GM21360 (cell line): ENCODE measurements at regions not wholly inside any gene's neighbourhood (a gene's known extent, or its start where the extent isn't known, plus 50 kb on each side); places are given as distances from the start of the nearest gene placed in this dataset.
"Not testable (repeated sequence)": the region's sequence is repeated elsewhere in the genome, so short reads cannot be mapped to it uniquely, and the experiment has no call there.

ENCODE experiments used
- ATAC-seq: cut with Tn5 transposase; IDR thresholded peaks from one replicate; pipeline ENCODE4 v1.9.1; 2021; ENCODE audit warnings: mild to moderate bottlenecking, moderate library complexity; ENCODE audit not compliant: unreplicated experiment

DNA sequence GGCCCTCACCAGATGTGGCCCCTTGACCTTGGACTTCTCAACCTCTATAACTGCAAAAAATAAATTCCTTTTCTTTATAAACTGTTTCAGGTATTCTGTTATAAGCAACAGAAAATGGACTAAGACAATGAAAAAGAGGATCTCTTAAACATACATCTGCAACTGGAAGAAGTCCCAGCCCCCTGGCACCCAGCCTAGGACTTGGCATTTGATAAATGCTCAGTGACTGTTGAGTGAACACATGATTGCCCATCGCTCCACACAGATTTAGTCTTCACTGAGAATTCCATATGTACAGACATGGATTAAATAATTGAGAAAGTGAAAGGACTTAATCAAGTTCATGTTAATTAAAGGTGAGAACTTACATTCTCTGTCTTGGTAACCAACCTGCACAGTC is 344.9 kb upstream of the RUNX1 start:
- no peak for ATAC-seq

DNA sequence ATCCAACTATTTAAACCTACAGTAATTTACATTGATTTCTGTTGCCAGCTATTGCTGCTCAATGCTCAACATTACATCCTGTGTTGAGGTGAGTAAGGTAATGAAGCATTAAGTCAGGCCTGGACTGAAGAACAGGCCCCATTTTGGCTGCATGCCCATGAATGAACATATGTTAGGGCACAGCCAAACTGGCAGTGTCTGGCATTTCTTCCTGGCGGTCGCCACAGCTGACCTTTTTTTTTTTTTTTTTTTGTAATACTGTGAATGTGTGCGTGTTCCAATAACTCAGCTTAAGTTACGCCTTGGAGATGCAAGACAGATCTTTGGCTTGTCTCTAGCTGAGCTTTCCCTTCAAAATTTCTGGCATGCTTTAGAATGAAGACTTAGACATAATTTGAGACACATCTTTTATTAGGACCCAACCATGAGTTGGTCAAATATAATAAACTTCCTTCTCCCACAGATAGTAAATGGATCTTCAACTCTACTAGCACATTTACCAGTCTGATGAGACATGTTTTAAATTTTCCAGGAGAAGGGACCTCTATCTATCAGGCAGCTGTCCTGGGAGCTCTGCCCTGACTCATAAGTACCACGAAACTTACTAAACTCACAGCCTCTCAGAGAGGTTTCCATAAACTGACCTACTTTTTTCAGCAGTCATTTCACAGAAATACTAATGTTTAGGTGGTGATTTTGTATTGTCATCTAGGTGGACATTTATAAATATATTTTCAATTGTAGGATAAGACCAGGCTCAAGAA is 341.1 kb upstream of the RUNX1 start:
- no peak for ATAC-seq

DNA sequence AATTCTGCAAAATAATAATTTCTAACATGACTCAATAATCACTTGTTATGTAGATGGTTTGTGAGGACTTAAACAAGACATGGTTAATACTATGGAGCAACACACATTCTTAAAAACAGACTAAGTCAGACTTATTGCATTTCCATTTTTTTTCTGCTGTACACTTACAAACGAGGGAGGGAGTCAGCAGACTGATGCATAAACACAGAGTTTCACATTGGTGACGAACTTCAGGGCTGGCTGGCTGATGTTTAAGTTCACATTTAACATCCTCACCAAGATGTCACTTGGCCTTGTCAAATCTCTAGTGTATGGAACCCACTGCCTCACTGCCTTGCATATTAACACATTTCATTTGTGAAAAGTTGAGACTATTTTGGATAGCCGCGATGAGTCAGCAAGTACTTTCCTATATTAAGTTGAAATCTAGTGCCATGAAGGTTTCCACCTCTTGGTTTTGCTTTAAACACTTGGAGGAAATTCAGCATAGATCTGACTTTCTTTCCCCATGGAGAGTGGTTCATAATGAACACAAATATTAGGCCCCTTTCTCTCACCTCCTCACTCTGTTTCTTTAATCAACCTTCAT is 337.5 kb upstream of the RUNX1 start:
- no peak for ATAC-seq

DNA sequence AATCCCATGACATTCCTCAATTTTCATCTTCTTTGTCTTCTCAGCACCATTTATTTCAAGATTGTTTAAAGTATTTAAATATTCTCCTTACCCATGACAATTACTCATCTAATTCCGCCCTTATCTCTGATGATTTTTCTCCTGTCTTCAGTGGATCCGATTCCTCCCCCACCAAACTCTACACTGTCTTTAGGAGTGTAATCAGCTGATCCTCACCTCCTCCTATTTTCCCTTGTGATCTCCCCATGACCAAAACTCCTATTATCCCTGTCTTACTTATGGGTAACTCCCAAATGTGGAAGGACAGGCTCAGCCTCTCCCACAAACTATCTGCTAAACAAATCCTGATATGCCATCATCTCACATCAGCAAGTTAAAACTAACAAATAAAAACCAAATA is 335.3 kb upstream of the RUNX1 start:
- ATAC-seq, result no peak

DNA sequence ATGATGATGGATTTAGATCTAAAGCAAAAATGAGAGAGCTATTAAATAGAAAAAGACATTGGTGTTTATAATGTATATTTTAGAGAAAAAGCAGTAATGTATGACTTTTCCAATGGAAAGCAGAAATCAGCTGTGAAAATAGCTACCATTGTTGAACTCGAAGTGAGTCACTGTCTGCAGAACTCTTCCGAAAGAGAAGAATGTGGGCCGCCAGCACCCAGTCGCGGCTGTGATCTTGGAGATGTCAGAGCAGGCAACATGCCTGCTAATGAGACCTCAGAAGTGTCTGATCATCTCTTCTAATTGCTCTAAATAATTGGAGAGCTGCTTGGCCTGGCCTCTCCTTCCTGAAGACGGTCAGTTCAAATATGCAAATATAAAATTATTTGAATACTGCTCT is 333.6 kb upstream of the RUNX1 start:
- no peak for ATAC-seq

DNA sequence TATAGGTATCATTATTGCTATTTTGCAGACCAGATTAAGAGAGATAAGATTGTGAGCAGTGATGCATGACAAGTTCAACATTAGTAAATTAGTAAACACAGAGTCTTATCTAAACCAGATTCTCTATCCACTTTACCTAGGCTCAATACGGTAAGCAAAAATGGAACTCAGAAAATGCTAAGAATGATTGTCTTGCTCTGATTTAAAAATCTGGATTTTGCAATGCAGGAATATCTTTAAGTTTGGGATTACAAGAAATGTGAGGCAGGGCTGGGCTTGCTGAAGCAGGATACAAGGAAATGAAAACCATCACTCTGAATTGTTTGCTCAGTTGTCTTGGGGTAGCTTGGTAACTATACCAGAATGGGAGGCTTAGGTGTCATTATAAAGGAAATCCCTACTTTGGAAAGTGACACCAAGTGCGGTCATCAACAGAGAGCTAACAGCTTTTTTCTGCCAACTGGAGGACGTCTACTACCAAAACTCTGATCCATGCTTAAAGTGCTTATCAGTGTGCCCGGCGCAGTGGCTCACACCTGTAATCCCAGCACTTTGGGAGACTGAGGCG is 332.7 kb upstream of the RUNX1 start:
- ATAC-seq, result no peak

DNA sequence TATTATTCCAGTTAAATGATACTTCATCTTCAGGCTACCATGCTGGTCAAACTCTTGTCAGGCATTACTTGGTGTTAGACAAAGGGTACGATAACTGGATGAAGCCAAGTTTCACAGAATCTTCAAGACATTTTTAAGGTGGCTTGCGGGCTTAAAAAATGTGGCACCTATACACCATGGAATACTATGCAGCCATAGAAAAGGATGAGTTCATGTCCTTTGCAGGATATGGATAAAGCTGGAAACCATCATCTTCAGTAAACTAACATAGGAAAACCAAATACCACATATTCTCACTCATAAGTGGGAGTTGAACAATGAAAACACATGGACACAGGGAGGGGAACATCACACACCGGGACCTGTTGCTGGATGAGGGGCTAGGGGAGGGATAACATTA is 331.2 kb upstream of the RUNX1 start:
- not testable (repeated sequence) for ATAC-seq

DNA sequence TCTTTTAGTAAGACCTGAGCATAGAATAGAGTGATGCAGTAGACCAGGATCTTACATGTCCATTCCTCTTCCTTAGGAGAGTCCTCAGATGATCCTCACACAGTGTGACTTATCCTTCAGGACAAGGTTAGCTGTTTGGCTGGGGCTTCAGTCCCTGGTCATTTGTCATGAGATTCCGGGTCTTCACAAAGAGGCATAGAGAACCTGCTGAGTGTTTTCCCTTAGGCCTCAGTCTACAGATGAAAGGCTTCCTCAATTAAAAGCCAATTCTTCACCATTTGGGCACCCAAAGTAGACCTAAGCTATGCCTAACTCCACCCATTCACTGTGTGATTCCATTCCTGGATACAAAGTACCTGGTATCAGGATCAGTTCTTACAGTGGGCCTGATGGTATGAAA is 329.8 kb upstream of the RUNX1 start:
- no peak for ATAC-seq

DNA sequence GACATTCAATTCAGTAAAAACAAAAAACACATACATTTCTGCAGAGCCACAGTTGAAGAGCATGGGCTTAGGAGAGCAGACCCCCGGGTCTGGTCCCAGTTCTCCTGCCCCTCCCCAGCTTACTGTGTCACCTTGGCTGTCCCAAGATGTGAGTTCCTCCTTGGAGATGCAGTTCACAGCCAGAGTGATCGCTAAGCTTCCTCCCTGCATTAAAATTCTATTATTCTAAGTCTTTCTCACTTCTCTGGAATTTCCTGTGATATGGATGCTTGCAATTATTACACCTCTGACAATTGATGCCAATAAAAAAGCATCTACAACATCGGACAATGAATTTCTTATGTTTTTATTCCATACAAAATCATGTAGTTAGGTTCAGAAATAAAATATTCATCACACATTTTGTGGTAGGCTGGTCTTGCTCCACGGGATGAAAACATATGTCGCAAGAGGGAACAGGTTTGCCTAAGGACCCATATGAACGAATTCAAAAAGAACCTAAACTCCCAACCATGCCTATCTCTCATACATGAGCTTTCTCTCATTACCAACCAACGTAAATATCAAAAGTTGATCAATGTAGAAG is 328.5 kb upstream of the RUNX1 start:
- no peak for ATAC-seq

DNA sequence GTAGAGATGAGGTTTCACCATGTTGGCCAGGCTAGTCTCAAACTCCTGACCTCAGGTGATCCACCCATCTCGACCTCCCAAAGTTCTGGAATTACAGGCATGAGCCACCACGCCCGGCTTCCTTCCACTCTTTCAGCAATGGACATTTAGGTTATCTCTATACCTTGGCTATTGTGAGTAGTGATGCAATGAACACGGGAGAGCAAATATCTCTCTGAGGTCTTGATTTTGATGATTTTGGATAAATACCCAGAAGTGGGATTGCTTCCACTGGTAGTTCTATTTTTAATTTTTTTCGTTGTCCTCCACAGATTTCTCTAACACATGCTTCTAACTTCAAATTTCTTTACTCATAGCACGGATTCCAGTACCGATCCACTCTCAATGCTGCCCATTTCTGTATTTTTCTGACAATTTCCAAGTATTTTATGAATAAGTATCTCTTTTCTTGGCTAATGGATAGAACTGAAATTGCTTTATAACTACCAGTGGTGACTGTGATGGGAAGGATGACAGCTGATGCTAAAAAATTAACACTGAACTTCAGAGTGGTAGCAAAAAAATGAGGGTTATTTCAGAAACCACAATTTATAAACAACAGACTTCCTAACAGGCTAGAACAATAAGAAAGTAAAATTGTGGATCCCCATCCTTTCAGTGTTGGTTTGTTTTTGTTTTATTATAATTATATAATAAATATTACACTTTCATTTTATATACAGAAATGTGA is 327.5 kb upstream of the RUNX1 start:
- no peak for ATAC-seq

DNA sequence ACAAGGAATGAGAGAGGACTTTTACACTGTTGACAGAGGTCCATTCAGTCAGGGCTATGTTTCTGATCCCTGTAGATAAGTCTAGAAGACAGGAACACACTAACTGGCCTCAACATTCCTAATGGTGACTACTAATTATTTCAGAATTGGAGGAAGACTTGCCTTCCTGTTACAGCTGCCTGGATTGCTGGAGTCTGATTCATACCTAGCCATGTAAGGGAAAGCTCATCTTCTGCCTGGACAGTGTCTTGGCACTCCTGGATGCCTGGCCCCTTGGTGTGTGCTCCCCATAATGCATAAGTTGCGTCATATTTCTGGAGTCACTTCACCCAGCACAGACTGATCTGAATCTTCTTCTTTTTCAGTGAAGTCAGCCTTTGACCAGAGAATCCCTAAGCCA is 326.0 kb upstream of the RUNX1 start:
- ATAC-seq, result no peak

DNA sequence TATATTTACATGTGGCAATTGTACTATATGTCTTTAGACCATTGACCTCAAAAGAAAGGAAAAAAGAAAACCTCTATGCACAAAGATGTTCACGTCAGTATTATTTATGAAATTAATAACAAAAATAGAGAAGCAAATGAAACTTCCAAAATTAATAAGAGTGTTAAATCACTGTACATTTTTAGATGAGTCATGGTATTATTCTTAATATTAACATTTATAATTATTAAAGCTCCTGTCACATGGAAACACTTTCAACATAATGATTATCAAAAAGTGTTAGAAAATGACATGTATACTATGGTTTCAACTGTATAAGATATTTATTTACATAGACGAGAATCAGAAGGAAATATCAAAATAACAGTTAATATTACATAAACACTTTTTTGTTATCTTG is 324.9 kb upstream of the RUNX1 start:
- ATAC-seq, result no peak

DNA sequence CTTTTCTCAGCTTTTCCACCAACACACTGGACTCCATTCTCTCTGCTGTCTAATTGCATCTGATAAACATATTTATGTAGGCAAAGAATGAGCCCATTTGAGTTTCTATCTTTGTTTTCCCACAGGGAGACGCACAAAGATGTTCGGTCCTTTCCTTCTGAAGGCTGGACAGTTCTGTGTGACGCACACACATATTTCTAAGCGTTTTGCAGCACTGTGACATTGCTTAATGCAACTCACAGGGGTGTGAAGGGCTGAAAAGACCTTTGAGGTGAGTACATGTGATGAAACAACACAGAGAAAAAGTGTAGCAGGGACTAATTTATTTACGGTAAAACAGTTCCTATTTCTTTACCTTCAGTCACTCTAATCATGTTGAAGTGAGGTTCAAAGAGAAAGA is 323.1 kb upstream of the RUNX1 start:
- ATAC-seq, result no peak

DNA sequence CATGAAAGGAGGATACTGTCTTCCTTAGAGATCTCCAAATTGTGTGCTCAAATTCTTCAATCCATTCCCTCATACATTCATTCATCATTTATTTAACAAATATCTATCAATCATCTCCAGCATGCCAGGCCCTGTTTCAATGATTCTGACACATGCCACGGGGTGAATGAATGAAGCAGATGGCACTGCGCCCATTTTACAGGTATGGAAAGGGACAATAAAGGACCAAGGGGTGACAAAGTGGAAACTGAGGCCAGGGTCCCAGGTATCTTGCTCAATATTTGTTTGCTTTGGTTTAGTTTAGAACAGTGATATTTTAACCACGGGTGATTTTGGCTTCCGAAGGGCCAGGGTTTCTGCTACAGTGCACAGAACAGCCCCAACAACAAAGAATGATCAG is 321.6 kb upstream of the RUNX1 start:
- no peak for ATAC-seq

DNA sequence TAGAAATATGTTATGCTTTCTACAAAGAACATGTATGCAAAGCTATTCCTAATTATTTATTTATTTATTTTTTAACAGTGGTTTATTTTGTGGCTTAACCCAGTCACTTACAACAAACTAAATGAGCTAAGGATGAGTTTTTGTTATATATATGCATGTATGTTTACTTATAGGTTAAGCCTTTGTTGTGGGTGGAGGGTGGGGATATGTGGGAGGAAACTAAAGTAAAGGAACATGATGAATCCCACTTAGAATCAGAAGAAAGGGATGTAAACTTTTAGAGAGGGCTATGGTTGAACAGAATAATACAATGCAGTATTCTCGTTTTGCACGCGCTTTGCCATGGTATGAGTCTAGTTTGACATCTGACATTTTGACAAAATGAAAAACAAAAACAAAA is 321.0 kb upstream of the RUNX1 start:
- ATAC-seq, result no peak

DNA sequence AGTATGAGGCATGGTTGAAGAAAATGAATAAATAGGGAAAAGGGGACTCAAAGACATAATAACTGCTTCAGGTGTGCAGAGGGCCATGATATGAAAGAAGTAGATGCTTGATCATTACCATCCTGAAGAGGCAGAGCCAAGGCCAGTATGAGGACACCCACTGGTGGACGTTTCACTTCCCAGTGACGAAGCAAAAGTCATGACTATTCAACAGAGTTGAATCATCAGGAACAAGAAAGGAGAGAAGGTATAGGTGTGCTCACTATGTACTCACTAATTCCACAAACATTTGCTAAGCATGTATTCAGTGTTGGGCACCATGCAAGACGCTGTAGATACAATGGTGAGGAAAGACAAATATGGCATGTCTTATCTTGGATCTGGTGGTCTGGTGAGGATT is 319.2 kb upstream of the RUNX1 start:
- ATAC-seq, result no peak

DNA sequence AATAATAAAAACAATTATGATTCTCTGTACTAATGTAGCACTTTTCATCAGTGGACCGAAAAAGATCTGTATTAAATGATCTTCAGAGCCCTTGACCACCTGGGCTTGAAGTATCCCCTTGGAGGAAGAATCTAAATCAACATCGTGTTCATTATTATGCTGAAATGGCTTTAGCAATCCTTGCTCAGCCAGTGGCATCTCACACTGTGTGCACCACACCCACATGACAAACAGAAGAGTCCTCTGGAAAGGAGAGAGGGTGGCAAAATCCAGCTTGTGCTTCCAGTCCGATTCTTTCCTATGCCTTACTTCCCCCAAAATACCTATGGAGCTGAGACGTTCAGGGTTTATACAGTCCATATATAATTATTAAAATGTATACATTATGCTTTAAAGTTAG is 318.5 kb upstream of the RUNX1 start:
- no peak for ATAC-seq

DNA sequence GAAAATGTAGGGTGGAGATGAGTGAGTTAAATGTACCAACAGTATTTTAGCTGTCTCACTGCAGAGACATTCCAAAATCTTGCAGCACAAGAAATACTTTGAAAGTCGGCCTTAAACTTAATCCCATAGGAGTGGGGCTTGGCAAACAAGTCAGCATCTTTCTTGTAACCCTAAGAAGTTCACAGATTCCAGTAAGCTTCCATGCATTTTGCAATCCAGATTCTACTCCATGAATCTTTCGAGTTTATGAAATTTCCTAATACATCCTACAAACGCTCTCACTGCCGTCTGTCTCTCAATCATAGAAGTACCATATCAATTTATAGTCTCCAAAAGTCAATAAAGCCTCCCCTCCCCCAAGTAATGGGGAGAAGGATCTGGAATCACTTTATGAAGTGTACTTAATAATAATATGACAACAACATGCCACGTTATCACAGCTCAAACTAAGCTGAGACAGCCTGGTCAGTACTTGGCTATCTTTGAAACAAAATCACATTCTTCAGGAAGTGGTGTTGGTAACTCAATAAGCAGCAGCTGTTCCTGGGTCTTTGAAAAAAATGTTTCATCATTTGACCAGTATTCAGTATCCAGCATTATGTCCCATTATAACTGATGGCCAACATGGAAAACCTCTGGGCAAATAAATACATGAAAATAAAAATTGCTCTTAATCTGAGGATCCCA is 317.4 kb upstream of the RUNX1 start:
- ATAC-seq, result no peak

DNA sequence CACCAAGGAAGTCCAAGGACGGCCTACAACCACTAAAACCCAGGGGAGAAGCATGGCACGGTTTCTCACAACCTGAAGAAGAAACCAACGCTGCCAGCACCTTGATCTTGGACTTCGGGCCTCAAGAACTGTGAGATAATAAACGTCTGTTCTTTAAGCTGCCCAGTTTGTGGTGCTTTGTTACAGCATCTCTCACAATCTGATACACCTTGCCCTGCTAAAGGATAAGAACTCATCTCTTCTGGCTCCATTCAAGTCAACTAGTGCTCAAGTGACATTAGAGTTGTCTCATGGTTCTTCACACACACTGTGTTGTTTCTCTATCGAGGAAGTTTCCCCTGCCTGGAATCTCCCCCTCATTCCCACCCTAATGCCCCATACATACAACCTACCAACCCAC is 314.4 kb upstream of the RUNX1 start:
- ATAC-seq, result no peak

DNA sequence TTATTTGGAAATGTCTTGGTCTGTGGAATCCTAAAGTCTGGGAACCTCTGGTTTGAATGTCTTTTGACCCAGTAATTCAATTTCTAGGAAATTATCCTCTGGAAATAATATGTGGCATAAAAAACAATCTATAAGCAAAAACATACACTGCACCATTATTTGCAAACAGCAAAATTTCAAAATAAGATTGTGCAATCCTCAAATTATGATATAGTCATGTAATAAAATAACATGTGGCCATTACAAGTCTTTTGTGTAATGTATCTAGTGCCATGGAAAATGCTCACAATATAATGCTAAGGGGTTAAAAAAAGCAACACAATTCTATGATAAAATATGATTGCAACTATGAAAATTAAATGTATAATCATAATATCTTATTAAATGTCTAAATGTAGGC is 312.9 kb upstream of the RUNX1 start:
- ATAC-seq, result no peak
